GM21515 (cell line): ENCODE measurements at regions not wholly inside any gene's neighbourhood (a gene's known extent, or its start where the extent isn't known, plus 50 kb on each side); places are given as distances from the start of the nearest gene placed in this dataset.
"Not testable (repeated sequence)": the region's sequence is repeated elsewhere in the genome, so short reads cannot be mapped to it uniquely, and the experiment has no call there.

Experiments used
- ATAC-seq: cut with Tn5 transposase; IDR thresholded peaks from one replicate; pipeline ENCODE4 v1.9.1; 2021; ENCODE audit not compliant: unreplicated experiment

DNA sequence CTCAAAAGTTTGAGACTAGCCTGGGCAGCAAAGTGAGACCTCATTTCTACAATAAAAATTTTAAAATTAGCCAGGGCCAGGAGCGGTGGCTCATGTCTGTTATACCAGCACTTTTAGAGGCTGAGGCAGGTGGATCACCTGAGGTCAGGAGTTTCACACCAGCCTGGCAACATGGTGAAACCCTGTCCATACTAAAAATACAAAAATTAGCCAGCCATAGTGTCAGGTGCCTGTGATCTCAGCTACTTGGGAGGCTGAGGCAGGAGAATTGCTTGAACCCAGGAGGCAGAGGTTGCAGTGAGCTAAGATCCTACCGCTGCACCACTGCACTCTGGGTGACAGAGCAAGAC is 85.1 kb upstream of the MAP4 start:
- ATAC-seq = not testable (repeated sequence)

DNA sequence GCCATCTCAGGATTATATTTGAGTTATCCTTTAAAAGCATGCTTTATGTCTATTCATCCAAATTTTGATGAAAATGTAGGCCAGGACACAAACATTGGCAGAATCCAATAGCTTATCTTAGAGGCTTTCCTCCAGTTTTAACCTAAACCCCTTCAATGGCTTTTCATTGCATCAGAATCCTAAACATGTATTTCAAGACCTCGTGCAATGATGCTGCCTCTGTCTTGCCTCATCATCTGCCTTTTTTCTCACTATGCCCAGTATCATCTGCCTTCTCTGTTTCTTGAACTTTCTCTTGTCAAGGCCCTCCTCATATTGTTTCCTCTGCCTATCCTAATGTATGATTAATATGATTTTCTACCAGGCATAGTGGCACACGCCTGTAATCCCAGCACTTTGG is 76.1 kb upstream of the MAP4 start:
- ATAC-seq = no peak

DNA sequence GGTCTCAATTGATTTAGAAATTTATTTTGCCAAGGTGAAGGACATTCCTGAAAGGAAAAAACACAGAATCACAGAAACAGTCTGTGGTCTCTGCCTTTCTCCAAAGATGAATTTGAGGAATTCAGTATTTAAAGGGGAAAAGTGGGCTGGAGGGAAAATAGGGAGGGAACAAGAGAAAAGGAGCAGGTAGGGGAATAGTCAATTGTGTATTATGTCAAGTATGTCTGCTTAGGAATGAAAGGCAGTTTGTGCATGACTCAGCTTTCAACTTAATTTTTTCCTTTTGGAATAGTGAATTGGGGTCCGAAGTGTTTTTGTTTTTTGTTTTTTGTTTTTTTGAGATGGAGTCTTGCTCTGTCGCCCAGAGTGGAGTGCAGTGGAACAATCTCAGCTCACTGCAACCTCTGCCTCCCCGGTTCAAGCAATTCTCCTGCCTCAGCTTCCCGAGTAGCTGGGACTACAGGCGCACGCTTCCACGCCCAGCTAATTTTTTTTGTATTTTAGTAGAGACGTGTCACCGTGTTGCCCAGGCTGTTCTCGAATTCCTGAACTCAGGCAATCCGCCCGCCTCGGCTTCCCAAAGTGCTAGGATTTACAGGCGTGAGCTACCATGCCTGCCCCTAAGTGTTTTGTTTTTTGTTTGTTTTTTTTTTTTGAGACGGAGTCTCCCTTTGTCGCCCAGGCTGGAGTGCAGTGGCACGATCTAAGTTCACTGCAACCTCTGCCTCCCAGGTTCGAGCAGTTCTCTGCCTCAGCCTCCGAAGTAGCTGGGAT is 74.1 kb upstream of the MAP4 start:
- no peak for ATAC-seq

DNA sequence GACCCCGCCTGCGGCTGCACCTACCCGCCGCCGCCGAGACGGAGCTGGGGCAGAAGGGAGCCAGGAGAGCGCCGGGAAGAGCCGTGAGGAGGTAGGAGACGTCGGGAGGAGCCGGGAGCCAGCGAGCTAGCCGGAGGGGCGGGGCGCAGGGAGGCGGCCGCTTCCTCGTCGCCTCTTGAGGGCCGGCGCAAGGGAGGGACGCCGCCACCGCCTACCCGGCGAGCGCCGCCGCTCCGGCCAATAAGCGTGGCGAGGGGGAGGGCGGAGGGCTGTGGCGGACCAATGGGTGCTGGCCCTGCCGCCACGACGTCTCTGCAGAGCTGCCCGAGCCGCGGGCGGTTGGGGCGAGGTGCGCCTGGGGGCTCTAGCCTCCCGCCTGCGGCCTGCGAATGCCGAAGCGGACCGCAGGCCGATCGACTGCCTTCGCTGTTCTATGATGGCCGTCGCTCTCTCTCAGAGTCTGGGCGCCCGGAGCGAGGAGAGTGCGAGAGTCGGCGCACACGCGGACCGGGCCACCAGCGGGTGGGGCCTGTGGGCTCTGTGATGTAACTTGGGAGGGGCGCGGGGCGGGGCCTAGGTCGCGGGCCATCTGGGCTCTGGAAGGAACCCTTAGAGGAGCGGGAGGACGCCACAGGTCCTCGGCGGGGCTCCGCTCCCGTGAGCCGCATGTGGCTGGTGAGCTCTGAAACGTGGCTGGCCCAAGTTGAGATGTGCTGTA is 72.7 kb upstream of the MAP4 start:
- ATAC-seq = peak; percentile 89

- ATAC-seq = peak; percentile 21
Measured at GRCh38 chr3:48088056-48088748, 72.0 kb upstream of the MAP4 start.

GRCh38 chr3:48086705-48087104 is 70.5 kb upstream of the MAP4 start:
- no peak for ATAC-seq

- ATAC-seq = no peak
Measured at GRCh38 chr3:48084929-48085328, 68.7 kb upstream of the MAP4 start.

GRCh38 chr3:48084170-48084569 is 68.0 kb upstream of the MAP4 start:
- no peak for ATAC-seq

- ATAC-seq = no peak
Measured at GRCh38 chr3:48082580-48083184, 66.5 kb upstream of the MAP4 start.

GRCh38 chr3:48077815-48078214 is 61.6 kb upstream of the MAP4 start:
- ATAC-seq = no peak

DNA sequence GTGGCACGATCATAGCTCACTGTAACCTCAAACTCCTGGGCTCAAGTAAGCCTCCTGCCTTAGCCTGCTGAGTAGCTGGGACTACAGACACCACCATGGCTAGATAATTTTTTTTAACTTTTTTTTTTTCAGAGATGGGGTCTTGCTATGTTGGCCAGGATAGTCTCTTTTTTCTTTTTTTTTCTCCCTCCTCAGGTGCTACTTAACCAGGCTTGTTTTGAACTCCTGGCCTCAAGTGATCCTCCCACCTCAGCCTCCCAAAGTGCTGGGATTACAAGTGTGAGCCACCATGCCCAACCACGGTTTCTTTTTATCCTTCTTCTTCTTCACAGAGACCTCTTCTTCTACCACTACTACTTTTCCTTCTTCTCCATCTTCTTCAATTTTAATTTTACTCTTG is 53.8 kb upstream of the MAP4 start:
- no peak for ATAC-seq

DNA sequence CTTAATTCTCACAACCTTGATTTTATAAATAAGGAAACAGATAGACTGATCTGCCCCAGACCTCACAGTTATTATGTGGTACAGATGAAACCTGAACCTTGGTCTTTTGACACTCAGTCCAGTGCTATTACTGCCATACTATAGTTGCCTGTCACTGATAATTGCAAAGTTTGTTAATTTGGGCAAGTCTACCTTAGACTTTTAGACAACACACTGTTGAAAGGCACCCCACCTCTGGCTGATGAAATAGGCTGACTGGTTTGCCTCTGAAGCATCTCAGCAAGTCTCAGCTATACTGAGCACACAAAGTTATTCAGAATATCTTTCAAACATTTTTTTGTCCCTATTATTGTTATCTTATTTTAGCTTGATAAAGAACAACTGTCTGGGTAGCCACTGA is 53.1 kb upstream of the MAP4 start:
- ATAC-seq = no peak

DNA sequence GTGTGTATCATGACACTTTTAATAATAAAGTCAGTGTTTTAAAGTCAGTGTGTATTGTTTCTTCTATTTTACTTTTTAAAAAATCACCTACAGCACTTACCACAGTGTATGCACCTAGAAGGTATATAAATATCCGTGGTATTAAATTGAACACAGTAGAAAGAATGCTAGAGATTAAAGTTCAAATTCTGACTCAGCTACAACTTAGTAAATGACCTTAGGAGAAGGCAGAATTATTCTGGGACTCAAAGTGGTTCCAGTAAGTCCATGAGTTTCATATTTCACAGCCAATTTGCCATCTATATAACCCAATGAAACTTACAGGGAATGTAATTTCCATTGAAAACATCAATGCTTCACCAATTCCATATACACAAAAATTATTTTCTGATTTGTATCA is 52.7 kb upstream of the MAP4 start:
- no peak for ATAC-seq

DNA sequence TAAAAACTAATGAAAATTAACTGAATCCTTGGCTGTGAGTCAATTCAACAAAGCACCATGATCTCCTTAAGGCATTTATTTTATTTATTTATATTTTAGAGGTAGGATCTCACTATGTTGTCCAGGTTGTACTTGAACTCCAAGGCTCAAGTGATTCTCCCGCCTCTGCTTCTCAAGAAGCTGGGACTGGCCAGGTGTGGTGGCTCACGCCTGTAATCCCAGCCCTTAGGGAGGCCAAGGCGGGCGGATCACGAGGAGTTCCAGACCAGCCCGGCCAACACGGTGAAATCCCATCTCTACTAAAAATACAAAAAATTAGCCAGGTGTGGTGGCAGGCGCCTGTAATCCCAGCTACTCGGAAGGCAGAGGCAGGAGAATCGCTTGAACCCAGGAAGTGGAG is 52.1 kb upstream of the MAP4 start:
- not testable (repeated sequence) for ATAC-seq

DNA sequence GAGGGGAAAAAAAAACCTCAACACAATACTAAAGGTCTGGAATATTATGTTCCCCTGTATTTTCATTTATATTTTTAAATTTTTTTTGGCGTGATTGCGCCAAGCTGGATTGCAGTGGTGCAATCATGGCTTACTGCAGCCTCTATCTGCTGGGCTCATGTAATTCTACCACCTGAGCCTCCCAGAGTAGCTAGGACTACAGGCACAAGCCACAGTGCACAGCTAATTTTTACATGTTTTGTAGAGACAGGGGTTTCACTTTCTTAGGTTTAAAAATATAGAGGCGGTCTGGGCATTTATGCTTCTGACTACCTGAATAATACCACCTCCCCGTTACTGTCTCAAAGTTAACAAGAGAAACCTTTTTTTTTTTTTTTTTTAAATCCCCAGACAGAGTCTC is 51.1 kb upstream of the MAP4 start:
- ATAC-seq = no peak
